H9 (cell line): ENCODE measurements at regions not wholly inside any gene's neighbourhood (a gene's known extent, or its start where the extent isn't known, plus 50 kb on each side); places are given as distances from the start of the nearest gene placed in this dataset.

Experiments used
- DNase-seq: peaks from one replicate; pipeline ENCODE4 v3.0.0-alpha.2; 2017
- H2AFZ ChIP-seq: one replicate; pipeline ENCODE4 v1.6.1; 2013; ENCODE audit warnings: mild to moderate bottlenecking, low read length, control low read depth, moderate library complexity
- H2AK5ac ChIP-seq: 2 replicates; pipeline ENCODE4 v1.6.1; 2013; ENCODE audit warnings: low read length, control low read depth, mixed read lengths; ENCODE audit not compliant: insufficient read length
- H2BK120ac ChIP-seq: one replicate; pipeline ENCODE4 v1.6.1; 2013; ENCODE audit warnings: low read depth, mild to moderate bottlenecking, low read length, control low read depth, inconsistent platforms; ENCODE audit not compliant: poor library complexity, severe bottlenecking
- H2BK12ac ChIP-seq: 2 replicates; pipeline ENCODE4 v1.6.1; 2013; ENCODE audit warnings: low read length, control low read depth, mixed read lengths, low read depth; ENCODE audit not compliant: insufficient read length
- H2BK15ac ChIP-seq: 2 replicates; pipeline ENCODE4 v1.6.1; 2013; ENCODE audit warnings: low read depth, low read length, control low read depth
- H2BK20ac ChIP-seq: one replicate; pipeline ENCODE4 v1.6.1; 2013; ENCODE audit warnings: low read depth, mild to moderate bottlenecking, low read length, control low read depth, inconsistent platforms; ENCODE audit not compliant: poor library complexity, severe bottlenecking
- H2BK5ac ChIP-seq: 2 replicates; pipeline ENCODE4 v1.6.1; 2013; ENCODE audit warnings: low read length, control low read depth, mixed read lengths; ENCODE audit not compliant: insufficient read length
- H3K14ac ChIP-seq: 2 replicates; pipeline ENCODE4 v1.6.1; 2013; ENCODE audit warnings: low read length, control low read depth; ENCODE audit not compliant: insufficient read depth
- H3K18ac ChIP-seq: 2 replicates; pipeline ENCODE4 v1.6.1; 2013; ENCODE audit warnings: low read depth, mild to moderate bottlenecking, mixed read lengths, low read length, control low read depth; ENCODE audit not compliant: insufficient read length
- H3K23ac ChIP-seq: 2 replicates; pipeline ENCODE4 v1.6.1; 2013; ENCODE audit warnings: low read length, control low read depth, mixed read lengths, low read depth; ENCODE audit not compliant: insufficient read length
- H3K23me2 ChIP-seq: 2 replicates; pipeline ENCODE4 v1.6.1; 2013; ENCODE audit warnings: low read depth, mild to moderate bottlenecking, mixed read lengths, low read length, control low read depth; ENCODE audit not compliant: insufficient read length, poor library complexity, severe bottlenecking
- H3K27ac ChIP-seq: 2 replicates; pipeline ENCODE4 v1.5.1; 2013; ENCODE audit warnings: low read length, control low read depth, mixed read lengths, low read depth; ENCODE audit not compliant: insufficient read length
- H3K27me3 ChIP-seq: 2 replicates; pipeline ENCODE4 v1.6.1; 2013; ENCODE audit warnings: low read length, control low read depth, inconsistent platforms; ENCODE audit not compliant: insufficient read depth
- H3K4ac ChIP-seq: 2 replicates; pipeline ENCODE4 v1.6.1; 2013; ENCODE audit warnings: low read depth, mild to moderate bottlenecking, control low read depth, inconsistent platforms, low read length, moderate library complexity
- H3K4me1 ChIP-seq: 2 replicates; pipeline ENCODE4 v1.6.1; 2013; ENCODE audit warnings: low read length, control low read depth, inconsistent platforms; ENCODE audit not compliant: insufficient read depth
- H3K4me2 ChIP-seq: 2 replicates; pipeline ENCODE4 v1.6.1; 2013; ENCODE audit warnings: low read length, control low read depth, mixed read lengths; ENCODE audit not compliant: insufficient read length, insufficient read depth
- H3K56ac ChIP-seq: 2 replicates; pipeline ENCODE4 v1.6.1; 2013; ENCODE audit warnings: low read depth, mild to moderate bottlenecking, mixed read lengths, low read length, control low read depth; ENCODE audit not compliant: insufficient read length
- H3K79me1 ChIP-seq: 2 replicates; pipeline ENCODE4 v1.6.1; 2013; ENCODE audit warnings: low read depth, mild to moderate bottlenecking, moderate library complexity, low read length, control low read depth, inconsistent platforms; ENCODE audit not compliant: insufficient read depth, poor library complexity, severe bottlenecking
- H3K79me2 ChIP-seq: 2 replicates; pipeline ENCODE4 v1.6.1; 2013; ENCODE audit warnings: low read length, control low read depth, inconsistent platforms; ENCODE audit not compliant: insufficient read depth
- H3K9ac ChIP-seq: 2 replicates; pipeline ENCODE4 v1.6.1; 2013; ENCODE audit warnings: low read length, control low read depth, mixed read lengths; ENCODE audit not compliant: insufficient read length; ENCODE audit errors: extremely low read depth
- H3K9me3 ChIP-seq: one replicate; pipeline ENCODE4 v1.6.1; 2013; ENCODE audit warnings: low read depth, low read length, inconsistent platforms; ENCODE audit not compliant: control insufficient read depth
- H3T11ph ChIP-seq: one replicate; pipeline ENCODE4 v1.6.1; 2013; ENCODE audit warnings: mild to moderate bottlenecking, low read length, control low read depth, inconsistent platforms
- H4K20me1 ChIP-seq: one replicate; pipeline ENCODE4 v1.6.1; 2013; ENCODE audit not compliant: control insufficient read depth, insufficient read length, insufficient read depth
- H4K5ac ChIP-seq: 2 replicates; pipeline ENCODE4 v1.6.1; 2013; ENCODE audit warnings: low read depth, mild to moderate bottlenecking, mixed read lengths, low read length, control low read depth; ENCODE audit not compliant: insufficient read length
- H4K8ac ChIP-seq: replicated peaks from 2 replicates; pipeline ENCODE4 v1.6.1; 2013; ENCODE audit warnings: low read length, control low read depth, mixed read lengths, low read depth; ENCODE audit not compliant: insufficient read length
- H4K91ac ChIP-seq: 2 replicates; pipeline ENCODE4 v1.6.1; 2013; ENCODE audit warnings: low read depth, mild to moderate bottlenecking, moderate library complexity, mixed read lengths, low read length, control low read depth; ENCODE audit not compliant: insufficient read length
- H3K27ac Mint-ChIP-seq, 3 experiments: 2 replicates in 2 of 3; 3 replicates in 1 of 3; pipeline ENCODE4 v1.8.0; 2020 to 2021; ENCODE audit warnings: mixed read lengths in 3 of 3, mild to moderate bottlenecking in 1 of 3, moderate library complexity in 1 of 3
- H3K27me3 Mint-ChIP-seq: 2 replicates; pipeline ENCODE4 v1.8.0; 2021; ENCODE audit warnings: low read depth, mild to moderate bottlenecking, moderate library complexity, mixed read lengths
- H3K36me3 Mint-ChIP-seq, 3 experiments: 2 replicates in 2 of 3; 3 replicates in 1 of 3; pipeline ENCODE4 v1.8.0; 2020 to 2021; ENCODE audit warnings: low read depth in 3 of 3, mixed read lengths in 3 of 3; ENCODE audit not compliant: insufficient read depth in 1 of 3
- H3K4me1 Mint-ChIP-seq, 2 experiments: 2 replicates each; pipeline ENCODE4 v1.8.0; 2020; ENCODE audit warnings: mixed read lengths in 2 of 2
- H3K4me3 Mint-ChIP-seq, 2 experiments: 2 replicates in 1 of 2; 3 replicates in 1 of 2; pipeline ENCODE4 v1.8.0; 2020 to 2021; ENCODE audit warnings: mild to moderate bottlenecking in 2 of 2, mixed read lengths in 2 of 2, moderate library complexity in 1 of 2
- H3K9me3 Mint-ChIP-seq, 2 experiments: 2 replicates in 1 of 2; 3 replicates in 1 of 2; pipeline ENCODE4 v1.8.0; 2020; ENCODE audit warnings: mild to moderate bottlenecking in 2 of 2, mixed read lengths in 2 of 2, moderate library complexity in 1 of 2
- WGBS: extraction: QIAGEN DNeasy Blood & Tissue Kit; methylation state at CpG from one replicate; pipeline ENCODE4 v1.1.7; 2013; ENCODE audit warnings: missing lambda C conversion rate, low lambda C conversion rate, mixed read lengths; ENCODE audit not compliant: insufficient read length; ENCODE audit errors: extremely low coverage; 5-methylcytosine and 5-hydroxymethylcytosine counted together
- TF ChIP-seq, protein P1 (sequence below): fragments of 200-600 bp; sonication (generic); conservative IDR thresholded peaks from 3 replicates; pipeline ENCODE4 v1.8.0; 2021; ENCODE audit warnings: antibody characterized with exemption, mild to moderate bottlenecking

DNA sequence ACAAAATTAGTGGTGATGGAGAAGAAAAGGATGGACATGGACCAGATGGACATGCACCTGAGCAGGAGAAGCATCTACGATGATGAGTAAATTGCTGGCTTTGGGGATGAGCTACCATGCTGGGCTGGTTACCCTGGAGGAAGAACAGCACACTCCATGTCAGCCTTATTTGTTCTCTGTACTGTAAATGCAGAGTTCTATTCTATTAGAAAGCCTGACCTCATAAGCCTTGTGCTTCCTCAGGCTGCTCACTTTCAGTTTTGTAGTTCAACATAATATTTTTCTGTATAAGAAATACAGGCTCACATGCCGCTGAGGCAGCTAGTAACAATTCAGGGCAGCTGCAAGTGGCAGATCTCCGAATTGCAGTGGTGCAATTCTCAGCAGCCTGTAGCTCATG, 249.6 kb downstream of the PLA2G4A start:
- H3K18ac ChIP-seq, result no peak overlapping the region
- no CpG with 5 or more reads among the region's 3 CpGs for whole genome bisulfite sequencing
- no peak overlapping the region for H4K5ac ChIP-seq
- no peaks in the 10 kb centered on the region for H3K23me2 ChIP-seq
- H3K27me3 ChIP-seq, result no peaks in the 10 kb centered on the region
- no peak overlapping the region for H4K8ac ChIP-seq
- no peak overlapping the region for H3K4me3 Mint-ChIP-seq
- no peaks in the 10 kb centered on the region for H3K4me1 Mint-ChIP-seq
- H3K9ac ChIP-seq, result no peak overlapping the region
- H3K79me2 ChIP-seq, result no peaks in the 10 kb centered on the region; the same call in 1 of the 2 replicates
- DNase-seq, result no peak
- TF ChIP-seq, protein P1, sequence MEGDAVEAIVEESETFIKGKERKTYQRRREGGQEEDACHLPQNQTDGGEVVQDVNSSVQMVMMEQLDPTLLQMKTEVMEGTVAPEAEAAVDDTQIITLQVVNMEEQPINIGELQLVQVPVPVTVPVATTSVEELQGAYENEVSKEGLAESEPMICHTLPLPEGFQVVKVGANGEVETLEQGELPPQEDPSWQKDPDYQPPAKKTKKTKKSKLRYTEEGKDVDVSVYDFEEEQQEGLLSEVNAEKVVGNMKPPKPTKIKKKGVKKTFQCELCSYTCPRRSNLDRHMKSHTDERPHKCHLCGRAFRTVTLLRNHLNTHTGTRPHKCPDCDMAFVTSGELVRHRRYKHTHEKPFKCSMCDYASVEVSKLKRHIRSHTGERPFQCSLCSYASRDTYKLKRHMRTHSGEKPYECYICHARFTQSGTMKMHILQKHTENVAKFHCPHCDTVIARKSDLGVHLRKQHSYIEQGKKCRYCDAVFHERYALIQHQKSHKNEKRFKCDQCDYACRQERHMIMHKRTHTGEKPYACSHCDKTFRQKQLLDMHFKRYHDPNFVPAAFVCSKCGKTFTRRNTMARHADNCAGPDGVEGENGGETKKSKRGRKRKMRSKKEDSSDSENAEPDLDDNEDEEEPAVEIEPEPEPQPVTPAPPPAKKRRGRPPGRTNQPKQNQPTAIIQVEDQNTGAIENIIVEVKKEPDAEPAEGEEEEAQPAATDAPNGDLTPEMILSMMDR, result no peak
- H2BK12ac ChIP-seq, result no peak overlapping the region
- no peaks in the 10 kb centered on the region for H4K20me1 ChIP-seq
- H3K4me1 ChIP-seq, result no peaks in the 10 kb centered on the region
- no peaks in the 10 kb centered on the region for H3K9me3 ChIP-seq
- no peak overlapping the region for H3K4me2 ChIP-seq
- H2BK20ac ChIP-seq, result no peak overlapping the region
- H2BK5ac ChIP-seq, result no peak overlapping the region
- H3K27ac ChIP-seq, result no peak overlapping the region
- no peak overlapping the region for H2AK5ac ChIP-seq
- no peak overlapping the region for H3T11ph ChIP-seq
- H3K27me3 Mint-ChIP-seq, result no peaks in the 10 kb centered on the region
- no peak overlapping the region for H3K56ac ChIP-seq
- peaks cover 2 to 6% (median 2%) of the 10 kb centered on the region in 3 experiments; a peak in 2 of 7 replicates for H3K36me3 Mint-ChIP-seq
- no peaks in the 10 kb centered on the region for H3K79me1 ChIP-seq
- no peak overlapping the region for H3K4ac ChIP-seq
- no peak overlapping the region for H2BK15ac ChIP-seq
- H3K14ac ChIP-seq, result no peak overlapping the region
- no peak overlapping the region for H4K91ac ChIP-seq
- H3K23ac ChIP-seq, result no peak overlapping the region
- no peak overlapping the region for H2AFZ ChIP-seq
- H3K27ac Mint-ChIP-seq, result no peak overlapping the region
- no peak overlapping the region for H2BK120ac ChIP-seq
- H3K9me3 Mint-ChIP-seq, result peaks cover 4 to 8% of the 10 kb centered on the region in 2 experiments; a peak in 3 of 5 replicates
